GDM1 (cell line): ENCODE measurements at regions not wholly inside any gene's neighbourhood (a gene's known extent, or its start where the extent isn't known, plus 50 kb on each side); places are given as distances from the start of the nearest gene placed in this dataset.
"Not testable (repeated sequence)": the region's sequence is repeated elsewhere in the genome, so short reads cannot be mapped to it uniquely, and the experiment has no call there.

Experiments
- DNase-seq: peaks from one replicate; lab custom pipeline; 2025; lab: John Stamatoyannopoulos, UW

GRCh38 chr7:80018941-80019808 lies 115.5 kb upstream of the GNAI1 start:
- DNase-seq, result no peak

DNA sequence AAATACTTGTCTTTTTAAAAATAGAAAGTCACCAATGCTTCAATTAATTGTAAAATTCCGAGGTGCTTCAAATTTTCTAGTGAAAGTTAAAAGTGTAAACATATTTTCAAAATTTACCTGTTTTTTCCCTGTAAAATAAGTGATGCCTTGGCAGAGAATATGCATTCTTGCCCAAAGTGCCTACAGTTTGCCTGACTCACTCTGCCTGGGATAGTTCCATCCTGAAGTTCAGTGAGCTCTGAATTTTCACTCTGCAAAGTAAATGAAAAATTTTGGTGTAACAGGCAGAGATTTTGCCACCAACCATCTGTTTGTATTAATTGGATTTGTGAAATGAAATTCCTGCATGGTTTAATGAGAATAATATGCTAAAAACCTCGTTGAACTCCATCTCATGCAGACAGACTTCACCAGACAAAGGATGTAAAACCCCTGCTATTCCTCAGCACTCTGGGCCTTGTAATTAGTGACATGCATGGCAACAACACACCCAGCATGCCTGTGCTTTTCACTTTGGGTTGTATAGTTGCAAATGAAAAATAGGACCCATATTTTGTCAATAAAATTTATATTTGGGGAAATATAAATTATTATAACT lies 117.4 kb upstream of the GNAI1 start:
- no peak for DNase-seq

DNA sequence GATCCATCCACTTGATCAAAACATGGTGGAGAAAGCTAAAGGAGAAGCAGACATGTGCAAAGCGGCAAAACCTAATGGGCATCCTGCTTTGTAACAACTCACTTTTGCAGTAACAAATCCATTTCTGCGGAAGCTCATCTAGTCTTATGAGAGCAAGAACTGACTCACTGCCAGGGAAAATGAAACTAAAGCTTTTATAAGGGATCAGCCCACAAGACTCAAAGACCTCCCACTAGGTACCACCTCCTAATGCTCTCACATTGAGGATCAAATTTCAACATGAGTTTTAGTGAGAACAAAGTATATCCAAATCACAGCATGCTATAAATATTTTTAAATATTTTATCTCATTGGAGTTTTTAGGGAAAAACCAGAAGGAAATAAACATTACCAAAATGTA lies 120.1 kb upstream of the GNAI1 start:
- DNase-seq, result no peak

DNA sequence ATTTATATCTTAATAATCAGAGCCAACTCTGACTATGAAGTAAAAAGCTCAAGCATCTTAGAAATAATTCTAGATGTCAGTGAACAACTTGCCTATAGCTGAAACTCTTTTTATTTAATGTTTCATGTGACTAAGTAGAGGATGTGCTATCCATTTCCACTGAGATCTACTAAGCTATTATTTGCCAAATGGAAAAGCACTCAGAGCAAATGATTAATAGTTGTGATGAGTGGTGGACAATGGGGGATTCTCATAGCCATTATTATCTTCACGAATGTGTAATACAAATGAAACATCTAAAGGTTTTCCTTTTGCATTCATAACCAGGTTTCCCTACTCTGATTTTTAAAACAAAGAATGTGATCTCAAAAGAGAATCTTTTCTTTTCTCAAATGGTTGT lies 126.6 kb upstream of the GNAI1 start:
- no peak for DNase-seq

DNA sequence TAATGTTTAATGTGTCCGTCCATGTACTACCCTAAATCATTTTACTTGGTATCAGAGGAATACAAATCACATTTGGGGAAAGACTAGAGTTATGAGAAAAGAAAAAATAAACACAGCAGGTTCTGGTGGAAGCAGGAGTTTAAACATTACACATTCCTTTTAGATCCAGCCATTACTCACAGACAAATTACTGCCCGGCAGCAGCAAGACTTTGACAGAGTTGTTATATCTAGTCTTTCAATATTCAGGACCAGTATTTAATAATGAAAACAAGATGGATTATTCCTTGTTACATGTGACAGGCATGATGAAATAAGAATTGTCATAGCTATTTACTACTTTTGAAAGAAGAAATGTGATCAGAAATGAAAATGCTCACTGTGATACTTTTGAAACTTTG lies 131.8 kb upstream of the GNAI1 start:
- no peak for DNase-seq

DNA sequence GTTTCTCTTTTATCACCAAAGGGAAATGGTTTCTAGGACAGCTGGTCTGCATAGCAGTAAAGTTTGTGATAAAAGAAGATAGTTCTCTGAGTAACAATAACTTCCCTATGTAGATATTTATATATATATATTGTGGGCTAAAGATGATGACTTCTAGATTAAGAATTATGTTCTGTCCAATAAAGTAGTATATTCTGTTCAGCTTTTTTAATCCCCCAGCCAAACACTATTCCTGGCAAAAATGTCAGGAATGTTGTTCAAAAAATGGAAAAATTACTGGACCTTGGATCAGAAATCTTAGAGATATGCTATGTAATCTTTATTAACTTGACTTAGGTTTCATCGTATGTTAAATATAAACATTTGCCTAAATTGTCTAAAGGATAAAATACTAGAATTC lies 136.3 kb upstream of the GNAI1 start:
- DNase-seq, result no peak

GRCh38 chr7:79997345-79997744 lies 137.3 kb upstream of the GNAI1 start:
- no peak for DNase-seq

GRCh38 chr7:79995741-79996140 lies 138.9 kb upstream of the GNAI1 start:
- not testable (repeated sequence) for DNase-seq

DNA sequence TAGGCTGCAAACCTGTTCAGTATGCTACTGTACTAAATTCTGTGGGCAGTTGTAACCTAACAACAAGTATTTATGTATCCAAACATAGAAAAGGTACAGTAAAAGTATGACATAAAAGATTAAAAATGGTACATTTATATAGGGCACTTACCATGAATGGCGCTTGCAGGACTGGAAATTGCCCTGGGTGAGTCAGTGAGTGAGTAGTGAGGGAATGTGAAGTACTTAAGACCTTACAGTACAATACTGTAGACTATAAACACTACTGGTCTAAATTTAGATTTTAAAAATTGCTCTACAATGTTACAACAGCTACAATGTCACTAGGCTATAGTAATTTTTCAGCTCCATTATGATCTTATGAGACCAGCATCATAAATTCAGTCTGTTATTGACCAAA lies 146.0 kb upstream of the GNAI1 start:
- no peak for DNase-seq

DNA sequence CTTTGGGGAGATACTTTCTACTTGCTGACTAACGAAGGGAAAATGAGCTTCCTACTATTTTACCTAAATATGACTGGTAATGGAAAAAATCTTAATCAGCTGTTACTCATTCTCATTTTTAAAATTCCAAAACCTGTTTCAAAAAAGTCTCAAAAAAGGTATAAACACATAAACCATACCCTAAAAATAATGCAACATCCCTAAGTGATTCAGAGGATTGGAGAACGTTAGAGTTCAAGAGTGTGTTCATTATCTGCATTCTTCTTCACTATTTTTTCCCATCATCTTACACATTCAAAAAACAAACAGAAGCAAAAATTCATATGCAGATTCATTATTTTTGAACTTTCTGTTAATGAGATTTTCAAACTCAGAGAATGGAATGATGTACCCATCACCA lies 150.4 kb upstream of the GNAI1 start:
- DNase-seq, result no peak

- DNase-seq, result no peak
Measured at GRCh38 chr7:79982141-79982770, 152.4 kb upstream of the GNAI1 start.

GRCh38 chr7:79980376-79980775 lies 154.3 kb upstream of the GNAI1 start:
- DNase-seq, result no peak

DNA sequence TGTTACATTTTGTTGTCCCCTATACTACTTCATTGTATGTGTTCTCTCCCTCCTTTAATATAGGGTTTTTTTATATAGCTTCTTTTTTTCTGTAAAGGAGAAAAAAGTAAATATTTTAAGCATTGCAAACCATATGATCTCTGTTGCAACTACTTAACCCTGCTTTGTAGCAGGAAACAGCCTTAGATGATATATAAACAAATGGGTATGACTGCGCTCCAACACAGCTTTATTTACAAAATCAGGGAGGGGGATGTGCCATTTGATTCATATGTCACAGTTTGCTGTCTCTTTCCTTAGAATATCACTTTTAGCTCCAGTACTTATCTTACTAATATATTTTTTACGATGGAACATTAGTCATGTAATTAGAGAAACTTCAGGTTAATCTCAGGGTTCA lies 155.2 kb upstream of the GNAI1 start:
- DNase-seq, result no peak

- DNase-seq, result no peak
Measured at GRCh38 chr7:79977481-79977880, 157.2 kb upstream of the GNAI1 start.

DNA sequence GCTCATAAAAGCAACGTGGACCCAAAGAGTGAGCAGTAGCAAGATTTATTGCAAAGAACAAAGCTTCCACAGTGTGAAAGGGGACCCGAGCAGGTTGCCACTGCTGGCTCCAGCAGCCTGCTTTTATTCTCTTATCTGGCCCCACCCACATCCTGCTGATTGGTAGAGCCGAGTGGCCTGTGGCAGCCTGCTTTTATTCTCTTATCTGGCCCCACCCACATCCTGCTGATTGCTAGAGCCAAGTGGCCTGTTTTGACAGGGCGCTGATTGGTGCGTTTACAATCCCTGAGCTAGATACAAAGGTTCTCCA lies 158.0 kb upstream of the GNAI1 start:
- not testable (repeated sequence) for DNase-seq

- DNase-seq, result not testable (repeated sequence)
Measured at GRCh38 chr7:79975986-79976710, 158.5 kb upstream of the GNAI1 start.

DNA sequence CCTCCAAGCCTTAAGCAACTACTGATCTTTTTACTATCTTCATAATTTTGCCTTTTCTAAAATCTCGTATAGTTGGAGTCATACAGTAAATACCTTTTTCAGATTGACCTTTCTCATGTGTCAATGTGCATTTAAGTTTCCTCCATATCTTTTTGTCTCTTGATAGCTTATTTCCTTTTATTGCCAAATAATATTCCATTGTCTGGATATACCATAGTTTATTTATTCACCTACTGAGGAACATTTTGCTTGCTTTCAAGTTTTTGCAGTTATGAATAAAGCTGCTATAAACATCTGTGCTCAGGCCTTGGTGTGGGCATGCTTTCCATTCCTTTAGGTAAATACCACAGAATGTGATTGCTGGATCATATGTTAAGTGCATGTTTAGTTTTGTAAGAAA lies 161.2 kb upstream of the GNAI1 start:
- no peak for DNase-seq

DNA sequence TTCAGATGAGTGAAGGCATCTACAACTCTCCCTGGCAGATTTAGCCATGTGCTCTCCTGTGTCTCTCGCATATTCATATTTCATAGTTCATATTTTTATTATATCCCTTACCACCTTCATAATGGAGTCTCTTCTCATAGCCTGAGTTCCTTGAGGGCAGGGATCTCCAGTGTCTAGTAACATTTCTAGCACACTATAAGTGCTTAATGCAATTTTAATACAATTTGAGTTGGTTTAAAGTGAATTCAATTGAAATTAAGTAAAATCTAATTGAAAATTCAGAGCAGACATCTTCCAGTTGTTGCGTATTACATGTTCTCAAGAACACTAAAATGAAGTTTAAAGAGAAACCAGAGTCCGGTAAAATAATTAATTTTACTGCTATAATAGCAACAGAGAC lies 163.6 kb upstream of the GNAI1 start:
- DNase-seq, result no peak

- no peak for DNase-seq
Measured at GRCh38 chr7:79968894-79969293, 165.7 kb upstream of the GNAI1 start.

- DNase-seq, result no peak
Measured at GRCh38 chr7:79968077-79968648, 166.5 kb upstream of the GNAI1 start.

GRCh38 chr7:79965946-79966345 lies 168.7 kb upstream of the GNAI1 start:
- no peak for DNase-seq

- DNase-seq, result no peak
Measured at GRCh38 chr7:79964463-79964862, 170.2 kb upstream of the GNAI1 start.
